ENCODE measurements at regions not wholly inside any gene's neighbourhood (a gene's known extent, or its start where the extent isn't known, plus 50 kb on each side); places are given as distances from the start of the nearest gene placed in this dataset.

- Histone ChIP-seq H3K4me3 (ENCODE audit: low read depth in 1 of 2, low read length in 2 of 2) (no peak overlapping the region), H3K4me2 (ENCODE audit: insufficient read depth, low read length) (no peak overlapping the region), H3K27ac (ENCODE audit: low read length) (no peak overlapping the region), H3K9ac (ENCODE audit: low read depth, low read length) (no peak overlapping the region), H2AFZ (ENCODE audit: low read depth, low read length) (no peak overlapping the region), H3K4me1 (ENCODE audit: insufficient read depth, low read length) (no peaks in the 10 kb centered on the region), H3K36me3 (ENCODE audit: insufficient read depth, low read length) (no peaks in the 10 kb centered on the region), H3K9me3 (ENCODE audit: insufficient read depth, low read length, severe bottlenecking) (peaks cover 12% of the 10 kb centered on the region), H3K79me2 (ENCODE audit: insufficient read depth, low read length) (no peaks in the 10 kb centered on the region), H3K27me3 (ENCODE audit: insufficient read depth, low read length, poor library complexity) (no peaks in the 10 kb centered on the region), H4K20me1 (ENCODE audit: insufficient read depth, low read length) (no peaks in the 10 kb centered on the region)
- TF ChIP-seq CTCF (IDR thresholded peaks at IDR 0.05; ENCODE audit: borderline replicate concordance, extremely low read depth, low read length, poor library complexity, severe bottlenecking) (no peak), EZH2 (IDR thresholded peaks at IDR 0.05; ENCODE audit: borderline replicate concordance, low read depth, low read length, severe bottlenecking) (no peak)
- no peak for ATAC-seq (ENCODE audit: insufficient read depth, low read depth)
- DNase-seq, result no peak
Measured at GRCh38 chr11:129658526-129658867, 157.2 kb upstream of the TMEM45B start.

GRCh38 chr11:129680907-129681306, 134.7 kb upstream of the TMEM45B start:
- H4K20me1 ChIP-seq (ENCODE audit: insufficient read depth, low read length), result no peaks in the 10 kb centered on the region
- TF ChIP-seq EZH2 (IDR thresholded peaks at IDR 0.05; ENCODE audit: borderline replicate concordance, low read depth, low read length, severe bottlenecking) (no peak), CTCF (IDR thresholded peaks at IDR 0.05; ENCODE audit: borderline replicate concordance, extremely low read depth, low read length, poor library complexity, severe bottlenecking) (no peak)
- no peaks in the 10 kb centered on the region for H3K9me3 ChIP-seq (ENCODE audit: insufficient read depth, low read length, severe bottlenecking)
- no peak overlapping the region for H3K9ac ChIP-seq (ENCODE audit: low read depth, low read length)
- ATAC-seq (ENCODE audit: insufficient read depth, low read depth), result no peak
- no peak overlapping the region for H3K4me3 ChIP-seq (ENCODE audit: low read depth in 1 of 2, low read length in 2 of 2)
- no peak for DNase-seq
- H2AFZ ChIP-seq (ENCODE audit: low read depth, low read length), result no peak overlapping the region
- no peak overlapping the region for H3K4me2 ChIP-seq (ENCODE audit: insufficient read depth, low read length)
- no peaks in the 10 kb centered on the region for H3K27me3 ChIP-seq (ENCODE audit: insufficient read depth, low read length, poor library complexity)
- no peaks in the 10 kb centered on the region for H3K4me1 ChIP-seq (ENCODE audit: insufficient read depth, low read length)
- H3K27ac ChIP-seq (ENCODE audit: low read length), result no peak overlapping the region
- no peaks in the 10 kb centered on the region for H3K79me2 ChIP-seq (ENCODE audit: insufficient read depth, low read length)
- no peaks in the 10 kb centered on the region for H3K36me3 ChIP-seq (ENCODE audit: insufficient read depth, low read length)

- Histone ChIP-seq H3K9me3 (ENCODE audit: insufficient read depth, low read length, severe bottlenecking) (no peaks in the 10 kb centered on the region), H3K4me3 (ENCODE audit: low read depth in 1 of 2, low read length in 2 of 2) (no peak overlapping the region), H3K27ac (ENCODE audit: low read length) (no peak overlapping the region), H3K79me2 (ENCODE audit: insufficient read depth, low read length) (no peaks in the 10 kb centered on the region), H4K20me1 (ENCODE audit: insufficient read depth, low read length) (no peaks in the 10 kb centered on the region), H3K27me3 (ENCODE audit: insufficient read depth, low read length, poor library complexity) (no peaks in the 10 kb centered on the region), H3K36me3 (ENCODE audit: insufficient read depth, low read length) (no peaks in the 10 kb centered on the region), H2AFZ (ENCODE audit: low read depth, low read length) (no peak overlapping the region), H3K9ac (ENCODE audit: low read depth, low read length) (no peak overlapping the region), H3K4me2 (ENCODE audit: insufficient read depth, low read length) (no peak overlapping the region), H3K4me1 (ENCODE audit: insufficient read depth, low read length) (no peaks in the 10 kb centered on the region)
- TF ChIP-seq CTCF (IDR thresholded peaks at IDR 0.05; ENCODE audit: borderline replicate concordance, extremely low read depth, low read length, poor library complexity, severe bottlenecking), result no peak
- TF ChIP-seq EZH2 (IDR thresholded peaks at IDR 0.05; ENCODE audit: borderline replicate concordance, low read depth, low read length, severe bottlenecking), result no peak
- ATAC-seq (ENCODE audit: insufficient read depth, low read depth) (no peak), DNase-seq (no peak)
Measured at GRCh38 chr11:129681344-129682114, 134.1 kb upstream of the TMEM45B start.

Measured in DND-41 (cell line).